Activated CD8-positive, alpha-beta memory T cell treated with anti-CD3 and anti-CD28 coated beads, Interleukin-2, amount 50 U/mL, for 1 hour (primary cell): ENCODE measurements at regions not wholly inside any gene's neighbourhood (a gene's known extent, or its start where the extent isn't known, plus 50 kb on each side); places are given as distances from the start of the nearest gene placed in this dataset.
"Not testable (repeated sequence)": the region's sequence is repeated elsewhere in the genome, so short reads cannot be mapped to it uniquely, and the experiment has no call there.

Source experiments
- DNase-seq: peaks from one replicate; pipeline ENCODE4 v3.0.0-alpha.2; 2020; ENCODE audit errors: extremely low read depth

DNA sequence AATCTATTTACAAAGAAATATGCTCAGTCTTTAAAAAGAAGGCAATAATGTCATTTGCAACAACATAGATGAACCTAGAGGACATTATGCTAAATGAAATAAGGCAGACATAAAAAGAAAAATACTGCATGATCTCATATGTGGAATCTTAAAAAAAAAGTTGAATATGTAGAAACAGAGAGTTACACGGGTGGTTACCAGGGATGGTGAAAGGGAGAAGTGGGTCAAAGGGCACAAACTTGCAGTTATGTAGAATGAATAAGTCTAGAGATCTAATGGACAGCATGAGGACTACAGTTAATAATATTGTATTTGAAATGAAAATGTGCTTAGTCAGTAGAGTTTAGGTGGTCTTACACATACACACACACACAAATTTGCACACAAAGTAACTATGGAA, 88.2 kb upstream of the CCDC71L start:
- no peak for DNase-seq

DNA sequence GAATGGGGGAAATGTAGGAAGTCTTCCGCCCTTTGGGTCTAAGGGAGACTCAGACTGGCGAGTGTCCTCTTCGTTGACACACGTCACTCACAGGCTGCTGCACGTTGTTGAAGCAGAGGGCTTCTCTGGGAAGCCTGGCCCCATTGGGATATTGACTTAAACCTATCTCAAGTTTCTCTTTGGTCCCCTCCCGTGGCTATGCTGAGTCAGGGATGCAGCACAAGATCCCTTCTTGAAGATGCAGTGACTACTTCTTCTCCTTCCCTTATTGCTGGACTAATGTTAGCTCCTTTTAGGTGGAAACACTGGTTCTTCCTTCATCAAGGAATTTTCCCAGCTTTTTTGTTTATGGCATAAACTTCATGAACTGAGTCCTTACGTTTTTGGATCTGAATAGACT, 89.8 kb upstream of the CCDC71L start:
- no peak for DNase-seq

DNA sequence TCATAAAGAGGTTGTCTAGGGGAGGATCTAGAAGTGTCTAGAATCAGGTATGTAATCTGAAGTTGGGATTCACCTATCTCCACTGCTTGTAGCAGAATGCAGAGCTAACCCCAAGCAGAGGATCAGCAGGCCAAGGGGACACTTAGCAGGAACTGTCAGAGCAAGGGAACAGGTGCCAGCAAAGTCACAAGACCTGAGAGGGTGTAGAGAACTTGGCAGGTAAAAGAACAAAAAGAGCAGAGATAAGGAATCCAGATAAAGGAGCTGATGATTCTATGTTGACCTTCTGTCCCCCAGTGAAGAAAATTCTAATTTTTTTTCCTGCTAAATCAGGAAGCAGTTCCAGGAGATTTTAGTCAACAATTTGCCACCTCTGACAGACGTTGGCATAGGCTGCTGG, 91.4 kb upstream of the CCDC71L start:
- DNase-seq = no peak

DNA sequence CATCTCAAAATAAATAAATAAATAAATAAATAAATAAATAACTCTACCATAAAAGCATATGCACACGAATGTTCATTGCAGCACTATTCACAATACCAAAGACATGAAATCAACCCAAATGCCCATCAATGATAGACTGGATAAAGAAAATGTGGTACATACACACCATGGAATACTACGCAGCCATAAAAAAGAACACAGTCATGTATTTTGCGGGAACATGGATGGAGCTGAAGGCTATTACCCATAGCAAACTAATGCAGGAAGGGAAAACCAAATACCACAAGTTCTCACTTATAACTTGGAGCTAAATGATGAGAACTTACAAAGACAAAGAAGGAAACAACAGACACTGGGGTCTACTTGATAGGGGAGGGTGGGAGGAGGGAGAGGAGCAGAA, 94.1 kb upstream of the CCDC71L start:
- not testable (repeated sequence) for DNase-seq

DNA sequence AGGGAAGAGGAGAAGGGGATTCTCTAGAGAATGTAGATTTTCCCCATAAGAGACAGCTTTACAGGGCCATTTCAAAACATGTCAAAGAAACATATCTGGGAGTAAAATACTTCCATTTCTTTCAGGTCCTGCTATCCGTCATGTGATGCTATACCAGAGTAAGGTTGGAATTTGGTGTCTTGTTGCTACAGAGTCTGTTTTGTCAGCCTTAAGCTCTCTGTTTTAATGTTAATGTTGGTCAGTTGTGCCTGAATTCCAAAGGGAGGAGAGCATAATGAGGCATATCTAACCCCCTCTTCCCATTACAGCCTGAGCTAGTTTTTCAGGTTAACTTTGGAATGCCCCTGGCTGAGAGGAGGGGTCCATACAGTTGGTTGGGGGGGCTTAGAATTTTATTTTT, 94.7 kb upstream of the CCDC71L start:
- no peak for DNase-seq

DNA sequence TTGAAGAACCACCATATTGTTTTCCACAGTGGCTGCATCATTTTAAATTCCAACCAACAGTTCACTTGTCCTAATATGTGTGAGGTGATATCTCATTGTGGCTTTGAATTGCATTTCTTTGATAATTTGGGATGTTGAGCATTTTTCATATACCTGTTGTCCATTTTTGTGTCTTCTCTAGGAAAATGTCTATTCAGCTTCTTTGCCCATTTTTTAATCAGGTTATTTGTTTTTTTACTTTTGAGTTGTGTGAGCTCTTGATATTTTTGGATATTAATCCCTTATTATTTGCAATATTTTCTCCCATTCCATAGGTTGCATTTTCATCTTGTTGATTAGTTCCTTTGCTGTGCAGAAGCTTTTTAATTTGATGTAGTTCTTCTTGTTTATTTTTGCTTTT, 95.1 kb upstream of the CCDC71L start:
- DNase-seq = no peak

DNA sequence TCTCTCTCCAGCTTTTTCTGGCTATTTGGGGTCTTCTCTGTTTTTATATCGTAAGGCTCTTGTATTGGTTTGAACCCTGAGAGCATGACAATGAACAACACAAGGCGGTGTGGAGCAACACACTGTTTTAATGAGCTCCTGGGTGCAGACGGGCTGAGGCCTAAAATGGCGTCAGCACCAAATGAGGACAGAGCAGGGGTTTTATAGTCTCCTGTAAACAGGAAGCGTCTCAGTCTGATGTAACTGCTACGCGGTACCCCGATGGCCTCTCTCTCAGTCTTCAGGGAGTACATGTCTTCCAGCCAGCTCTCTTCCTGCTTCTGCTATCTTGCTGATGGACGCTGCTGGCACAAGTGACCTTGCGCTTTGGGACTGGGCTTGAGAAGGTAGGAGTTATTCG, 95.9 kb upstream of the CCDC71L start:
- no peak for DNase-seq

DNA sequence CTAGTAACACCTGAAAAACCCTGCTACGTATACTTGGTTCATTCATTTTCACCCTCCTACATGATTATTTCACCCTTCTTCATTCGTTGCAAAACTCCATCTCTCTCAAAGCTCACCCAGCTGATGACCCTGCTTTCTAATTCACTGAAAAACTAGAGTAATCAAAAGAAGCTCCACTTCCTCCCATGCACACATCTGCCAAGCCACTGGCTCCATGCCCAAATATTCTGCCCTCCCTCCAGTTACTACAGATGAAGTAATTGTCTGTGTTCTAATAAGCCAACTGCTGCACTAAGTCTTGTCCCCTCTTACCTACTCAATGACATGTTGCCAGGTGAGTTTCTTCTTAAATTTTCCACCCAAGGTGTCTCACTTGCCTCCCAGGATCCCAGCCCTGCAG, 96.9 kb upstream of the CCDC71L start:
- no peak for DNase-seq

DNA sequence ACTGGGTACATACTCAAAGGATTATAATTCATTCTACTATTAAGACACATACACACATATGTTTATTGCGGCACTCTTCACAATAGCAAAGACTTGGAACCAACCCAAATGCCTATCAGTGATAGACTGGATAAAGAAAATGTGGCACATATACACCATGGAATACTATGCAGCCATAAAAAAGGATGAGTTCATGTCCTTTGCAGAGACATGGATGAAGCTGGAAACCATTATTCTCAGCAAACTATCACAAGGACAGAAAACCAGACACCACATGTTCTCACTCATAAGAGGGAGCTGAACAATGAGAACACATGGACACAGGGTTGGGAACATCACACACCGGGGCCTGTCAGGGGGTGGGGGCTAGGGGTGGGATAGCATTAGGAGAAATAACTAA, 101.9 kb upstream of the CCDC71L start:
- DNase-seq = not testable (repeated sequence)

DNA sequence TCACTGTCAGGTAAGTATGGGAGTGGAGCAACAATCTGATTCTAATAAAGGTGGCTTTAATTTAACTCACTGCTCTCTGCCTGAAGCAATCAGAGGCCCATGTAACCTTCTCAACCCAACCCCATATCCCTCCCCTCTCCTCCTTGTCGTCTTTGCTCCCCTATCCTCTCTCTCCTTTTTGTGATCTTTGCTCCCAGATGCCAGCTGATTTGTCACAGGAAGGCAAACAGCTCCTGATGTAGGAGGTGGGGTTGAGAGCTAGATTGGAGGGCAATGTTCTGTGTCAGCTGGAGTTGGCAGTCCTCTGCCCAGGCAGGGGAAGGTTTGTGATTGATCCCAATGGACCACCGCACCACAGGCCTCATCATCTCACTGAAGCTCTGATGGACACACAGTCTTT, 101.4 kb upstream of the PIK3CG start:
- no peak for DNase-seq

DNA sequence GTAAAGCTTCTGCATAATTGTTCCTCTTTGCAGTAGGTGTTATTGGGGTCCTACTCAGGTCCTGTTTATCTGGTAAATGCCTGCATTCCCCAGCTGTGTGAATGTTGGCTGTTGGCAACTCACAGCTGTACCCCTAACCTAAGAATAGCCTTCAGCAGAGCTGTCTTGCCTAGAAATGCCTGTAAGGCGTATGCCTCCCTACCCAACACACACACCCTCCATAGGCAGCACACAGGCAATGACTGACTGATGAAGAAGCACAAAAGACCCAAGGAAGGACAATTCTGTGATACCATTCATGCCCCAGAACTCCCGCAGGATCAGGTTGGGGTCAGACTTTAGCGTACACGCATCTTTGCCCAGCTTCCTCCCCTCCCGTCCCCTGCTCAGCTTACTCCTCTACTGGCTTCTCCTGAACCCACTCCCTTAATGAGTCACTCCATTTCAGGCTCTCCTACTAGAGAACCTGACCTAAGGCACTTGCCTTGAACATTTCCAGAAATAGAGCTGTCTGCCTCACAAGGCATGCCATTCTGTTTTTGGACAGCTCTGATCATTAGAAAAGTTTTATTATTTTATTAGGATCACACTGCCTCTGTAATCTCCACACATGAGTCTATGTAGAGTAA, 99.2 kb upstream of the PIK3CG start:
- DNase-seq = no peak

DNA sequence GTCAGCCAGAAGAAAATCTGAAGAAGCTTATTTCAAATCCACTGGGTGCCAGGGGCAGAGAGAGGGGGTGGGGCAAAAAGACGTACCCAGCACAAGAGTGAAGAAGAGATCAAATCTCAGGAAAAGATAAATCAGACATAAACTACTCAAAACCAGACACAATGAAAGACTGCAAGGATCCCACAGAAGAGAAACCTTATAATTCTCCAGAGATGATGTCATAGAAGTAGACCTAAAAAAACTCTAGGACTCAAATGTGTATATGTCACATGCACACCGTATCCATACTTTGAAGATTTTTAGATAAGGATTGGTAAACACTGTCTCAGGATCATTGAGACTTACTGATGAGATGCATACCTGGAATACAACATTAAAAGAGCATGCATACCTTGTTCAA, 98.5 kb upstream of the PIK3CG start:
- no peak for DNase-seq

DNA sequence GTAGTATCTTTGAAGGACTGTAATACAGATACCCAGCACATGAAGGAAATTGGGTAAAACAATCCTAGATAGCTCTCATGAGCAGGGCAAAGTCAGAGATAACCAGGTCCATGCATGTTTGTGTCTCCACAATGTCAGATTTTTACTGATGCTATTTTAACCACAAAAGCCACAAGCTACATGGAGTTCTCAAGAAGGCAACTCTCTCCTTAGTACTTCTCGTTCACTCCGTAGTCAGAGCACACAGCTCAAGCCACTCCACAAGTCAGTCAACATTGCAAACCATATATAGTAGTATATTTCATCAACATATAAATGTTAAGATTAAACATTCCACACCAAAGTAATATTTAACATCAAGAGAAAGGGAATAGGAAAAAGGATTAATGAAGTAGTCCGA, 98.0 kb upstream of the PIK3CG start:
- no peak for DNase-seq

DNA sequence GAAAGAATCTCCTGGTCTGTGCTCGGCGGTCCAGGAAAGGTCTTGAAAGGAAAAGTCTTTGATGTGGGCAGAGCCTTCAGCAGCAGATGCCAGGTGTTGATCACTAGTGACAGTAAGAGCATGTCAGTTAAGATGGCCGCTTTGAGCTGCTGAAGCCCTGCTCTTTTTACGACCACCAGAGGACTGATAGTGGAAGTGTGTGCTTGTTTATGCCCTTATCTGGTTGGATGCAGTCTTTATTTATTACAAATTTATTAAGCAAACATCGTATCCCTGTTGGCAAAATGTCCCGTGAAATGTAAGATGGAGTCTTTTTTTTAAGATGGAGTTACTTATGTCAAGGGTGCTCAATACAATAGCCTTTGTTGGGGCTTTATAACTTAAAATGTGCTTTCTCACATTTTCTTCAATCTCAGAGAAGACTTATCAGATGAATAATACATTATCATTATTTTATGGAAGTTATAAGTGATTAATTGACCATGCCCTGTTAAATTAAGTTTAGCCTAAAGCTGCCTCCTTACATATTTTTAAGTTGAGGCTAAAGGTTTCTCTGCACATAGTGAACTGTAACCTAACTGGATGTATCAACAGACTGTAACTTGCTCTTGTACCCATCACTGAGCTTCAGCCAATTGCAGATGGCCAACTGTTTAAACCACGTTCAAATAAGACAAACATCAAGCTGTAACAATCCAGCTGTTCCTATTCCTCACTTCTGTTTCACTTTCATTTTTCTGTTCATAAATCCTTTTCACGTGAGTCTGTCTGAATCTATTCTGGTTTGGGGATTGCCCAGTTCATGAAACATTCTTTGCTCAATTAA, 97.4 kb upstream of the PIK3CG start:
- DNase-seq = no peak

DNA sequence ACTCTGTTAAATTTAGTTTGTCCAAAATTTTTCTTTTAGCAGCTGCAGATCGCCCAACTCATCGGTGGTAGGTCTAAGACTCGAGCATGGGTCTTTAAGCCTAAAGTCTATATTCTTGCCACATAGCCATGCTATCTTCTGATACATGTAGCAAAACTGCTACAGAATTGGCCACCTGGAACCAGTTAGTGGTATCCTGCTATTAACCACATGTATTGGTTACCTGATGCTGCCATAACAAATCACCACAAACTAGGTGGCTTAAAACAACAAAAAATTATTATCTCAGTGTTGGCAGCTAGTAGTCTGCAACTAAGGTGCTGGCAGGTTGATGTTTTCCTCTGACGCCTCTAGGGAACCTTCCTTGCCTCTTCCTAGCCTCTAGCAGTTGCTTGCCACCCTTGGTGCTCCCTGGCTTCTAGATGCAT, 96.7 kb upstream of the PIK3CG start:
- no peak for DNase-seq

DNA sequence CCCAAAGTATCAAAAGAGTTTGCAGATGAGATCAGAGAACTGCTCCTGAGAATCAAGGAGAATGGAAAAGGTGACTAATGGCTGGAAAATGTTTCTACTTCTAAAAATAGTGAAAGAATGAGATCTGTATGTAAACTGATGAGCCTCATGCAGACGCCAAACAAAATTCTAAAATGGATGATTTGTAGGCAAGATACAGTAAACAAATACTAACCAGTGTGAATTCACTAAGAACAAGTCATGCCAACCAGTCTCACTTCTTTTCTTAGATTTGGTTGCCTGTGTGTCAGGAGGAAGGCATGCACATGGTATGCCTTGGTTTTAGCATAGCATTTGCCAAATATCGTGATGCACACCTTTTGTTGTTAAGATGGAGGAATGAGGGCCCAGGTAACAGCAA, 94.9 kb upstream of the PIK3CG start:
- no peak for DNase-seq

DNA sequence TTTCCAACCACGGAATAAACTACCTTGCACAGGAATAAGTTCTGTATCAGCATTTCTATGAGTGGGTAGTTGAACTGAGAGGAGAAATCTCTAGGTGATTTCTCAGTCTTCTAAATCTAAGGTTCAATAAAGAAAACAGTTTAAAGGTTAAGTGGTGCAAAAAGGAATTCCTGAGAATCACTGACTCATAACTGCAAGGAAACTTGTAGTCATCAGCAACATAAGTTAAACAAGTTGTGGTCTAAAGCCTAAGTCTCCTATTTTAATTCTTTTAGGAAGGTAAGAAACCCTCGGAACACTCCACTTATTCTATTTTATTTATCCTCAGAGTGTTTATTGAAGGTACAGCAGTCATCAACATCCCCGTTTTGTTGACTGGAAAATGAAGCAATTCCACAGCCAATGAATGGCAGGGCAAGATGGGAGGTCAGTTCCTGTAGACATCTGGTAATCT, 92.4 kb upstream of the PIK3CG start:
- DNase-seq = no peak

DNA sequence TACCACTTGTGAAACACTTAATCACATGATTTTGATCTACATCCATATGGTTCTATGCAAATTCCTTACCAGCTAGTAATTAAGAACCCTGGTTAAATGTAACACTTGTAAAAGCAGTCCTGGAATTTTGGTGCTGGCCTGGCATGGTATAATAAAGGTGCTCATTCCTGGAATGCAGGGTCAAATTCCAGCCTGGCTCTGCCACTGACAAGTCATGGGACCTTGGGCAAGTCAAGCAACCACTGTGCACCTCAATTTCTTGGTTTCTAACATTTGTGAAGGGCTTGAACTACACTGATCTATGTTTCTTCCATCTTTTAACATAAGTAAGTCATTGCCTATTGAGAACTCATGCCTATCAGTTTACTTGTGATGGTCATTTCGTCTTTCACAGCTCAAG, 91.9 kb upstream of the PIK3CG start:
- no peak for DNase-seq

DNA sequence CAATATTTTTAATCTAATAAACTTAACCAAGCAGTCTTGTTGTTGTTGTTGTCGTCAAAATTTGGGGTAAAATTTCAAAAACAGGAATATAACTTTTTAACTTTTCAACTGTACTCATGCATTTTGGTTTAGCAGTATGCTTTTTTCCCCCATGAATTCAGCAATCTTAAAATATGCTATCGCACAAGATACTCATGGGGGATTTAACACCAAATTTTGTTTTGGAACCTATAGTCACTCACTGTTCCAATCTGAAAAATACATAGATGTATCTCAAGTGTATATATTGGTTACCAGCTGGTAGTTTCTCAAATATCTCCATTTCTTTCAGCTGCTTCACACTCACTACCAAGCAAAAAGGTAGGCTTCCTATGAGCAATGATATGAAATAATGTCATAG, 91.4 kb upstream of the PIK3CG start:
- DNase-seq = no peak

DNA sequence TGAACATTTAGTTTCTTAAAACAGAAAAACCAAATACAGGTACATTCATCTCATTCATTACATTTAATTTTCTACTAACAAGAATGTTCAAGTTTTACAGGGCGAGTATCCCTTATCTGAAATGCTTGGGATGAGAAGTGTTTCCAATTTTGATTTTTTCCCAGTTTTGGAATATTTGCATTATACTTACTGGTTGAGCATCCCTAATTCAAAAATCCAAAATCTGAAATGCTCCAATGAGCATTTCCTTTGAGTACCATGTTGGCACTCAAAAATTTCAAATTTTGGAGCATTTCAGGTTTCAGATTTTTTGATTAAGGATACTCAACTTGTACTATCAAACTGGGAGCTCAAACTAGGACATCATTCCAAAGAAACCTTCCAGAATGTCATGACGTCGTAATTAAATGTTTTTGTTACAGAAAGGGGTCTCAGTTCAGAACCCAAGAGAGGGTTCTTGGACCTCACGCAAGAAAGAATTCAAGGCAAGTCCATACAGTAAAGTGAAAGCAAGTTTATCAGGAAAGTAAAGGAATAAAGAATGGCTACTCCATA, 90.8 kb upstream of the PIK3CG start:
- DNase-seq = no peak

DNA sequence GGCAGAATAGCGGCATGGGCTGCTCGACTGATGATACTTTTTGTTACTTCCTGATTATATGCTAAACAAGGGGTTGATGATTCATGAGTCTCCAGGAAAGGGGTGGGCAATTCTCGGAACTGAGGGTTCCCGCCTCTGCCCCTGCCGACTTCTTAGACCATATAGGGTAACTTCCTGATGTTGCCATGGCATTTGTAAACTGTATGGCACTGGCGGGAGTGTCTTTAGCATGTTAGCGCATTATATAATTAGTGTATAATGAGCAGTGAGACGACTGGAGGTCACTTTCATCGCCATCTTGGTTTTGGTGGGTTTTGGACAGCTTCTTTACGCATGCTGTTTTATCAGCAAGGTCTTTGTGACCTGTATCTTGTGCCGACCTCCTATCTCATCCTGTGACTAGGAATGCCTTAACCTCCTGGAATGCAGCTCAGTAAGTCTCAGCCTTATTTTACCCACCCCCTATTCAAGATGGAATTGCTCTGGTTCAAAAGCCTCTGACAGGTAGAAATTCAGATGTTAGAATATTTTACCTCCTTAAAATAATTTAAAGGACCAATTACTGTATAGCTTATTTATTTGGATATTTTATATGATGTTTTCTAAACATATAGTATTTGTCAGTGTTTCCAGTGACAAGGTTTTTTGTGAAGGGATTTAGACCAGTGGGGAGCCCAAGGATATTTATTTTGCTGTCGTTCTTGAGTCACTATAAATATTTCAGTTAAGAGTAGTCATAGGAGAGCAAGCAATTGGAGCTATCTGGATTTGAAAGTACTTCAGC, 90.1 kb upstream of the PIK3CG start:
- no peak for DNase-seq

DNA sequence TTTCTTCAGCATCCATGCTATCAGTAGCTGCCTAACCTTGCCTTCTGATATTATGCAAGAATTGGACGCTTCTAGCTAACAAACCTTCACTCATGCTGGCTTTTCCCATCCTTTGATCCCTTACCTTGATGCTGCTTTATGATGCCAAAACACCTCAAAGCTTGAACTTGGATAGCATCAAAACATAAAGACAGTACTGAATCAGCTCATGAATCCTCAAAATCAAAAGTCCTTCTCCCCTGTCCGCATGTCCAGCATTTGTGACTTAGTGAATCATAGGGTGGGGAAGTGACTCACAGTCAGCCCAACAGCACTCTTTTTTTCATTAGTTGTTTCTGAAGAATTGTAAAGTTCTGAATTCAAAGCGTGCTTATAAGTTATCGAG, 89.5 kb upstream of the PIK3CG start:
- no peak for DNase-seq
